Body of pancreas (tissue), 4 donors: ENCODE measurements at regions not wholly inside any gene's neighbourhood (a gene's known extent, or its start where the extent isn't known, plus 50 kb on each side); places are given as distances from the start of the nearest gene placed in this dataset.
A peak's percentile ranks its signal among the peaks of the same experiment; 100 is the strongest.

ENCODE experiments used
- ATAC-seq: fragments of 150-250 bp; one replicate; pipeline ENCODE4 v1.9.1; 2016
- DNase-seq, 4 donors: peaks; one replicate each; pipeline ENCODE4 v3.0.0-alpha.2; 2019
- H3K27ac ChIP-seq, 4 donors: fragments of 200-600 bp; sonication (generic); 1 replicate in 3 of 4; 2 replicates in 1 of 4; pipeline versions ENCODE4 v1.5.1 to v1.6.1; 2016 to 2019; ENCODE audit warnings: mild to moderate bottlenecking in 1 of 4, mixed read lengths in 1 of 4, moderate library complexity in 1 of 4
- H3K27me3 ChIP-seq, 2 donors: fragments of 200-600 bp; sonication (generic); one replicate each; pipeline ENCODE4 v1.6.0; 2016; ENCODE audit warnings: mild to moderate bottlenecking in 1 of 2
- H3K36me3 ChIP-seq, 2 donors: fragments of 200-600 bp; sonication (generic); replicated peaks in 1 of 2; 2 replicates each; pipeline ENCODE4 v1.5.1; 2016; ENCODE audit warnings: low read depth in 2 of 2; ENCODE audit not compliant: insufficient read depth in 1 of 2
- H3K4me1 ChIP-seq: fragments of 200-600 bp; sonication (generic); one replicate; pipeline ENCODE4 v1.6.0; 2016
- H3K4me3 ChIP-seq, 2 donors: fragments of 200-600 bp; sonication (generic); 1 replicate in 1 of 2; 2 replicates in 1 of 2; pipeline ENCODE4 v1.5.1; 2016 to 2019
- H3K9me3 ChIP-seq, 3 donors: fragments of 200-600 bp; sonication (generic); 1 replicate in 2 of 3; 2 replicates in 1 of 3; pipeline ENCODE4 v1.5.1; 2016
- POLR2A ChIP-seq, 3 donors: fragments of 450-650 bp; IDR thresholded peaks; one replicate each; pipeline ENCODE4 v1.6.1; 2016; ENCODE audit warnings: antibody characterized with exemption in 3 of 3, mild to moderate bottlenecking in 2 of 3
- WGBS, 2 donors: methylation state at CpG; one replicate each; pipeline ENCODE4 v1.1.5; 2017; 5-methylcytosine and 5-hydroxymethylcytosine counted together
- intact Hi-C: fragments of 100-400 bp; cut with DNase I; formaldehyde crosslinking; loops from one replicate; pipeline ENCODE4 v1.15.1; 2023
- TF ChIP-seq, protein P1 (sequence below), 7 experiments: fragments of 450-650 bp in 4 of 7; fragments of 200-600 bp in 3 of 7; sonication (generic) in 3 of 7; IDR thresholded peaks; one replicate each; pipeline ENCODE4 v1.5.1; 2016 to 2019; ENCODE audit warnings: antibody characterized with exemption in 7 of 7

DNA sequence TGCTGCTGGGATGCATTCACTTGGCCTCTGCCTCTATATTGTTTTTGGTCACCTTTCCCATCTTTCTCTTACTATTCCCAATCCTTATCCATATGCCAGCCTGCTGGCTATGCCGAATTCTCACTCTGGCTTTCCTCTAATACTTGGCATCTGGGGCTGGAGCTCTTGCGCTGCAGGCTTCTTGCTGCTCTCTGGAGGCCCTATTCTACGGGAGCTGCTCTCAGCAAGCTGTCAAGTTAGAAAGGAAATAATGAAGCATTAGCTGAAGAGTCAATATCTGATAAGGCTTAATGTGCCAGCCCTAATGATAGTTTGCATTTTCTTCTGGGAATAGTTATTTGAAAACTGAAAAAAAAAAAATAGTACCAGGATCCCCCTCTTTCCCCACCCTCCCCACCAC, 125.3 kb upstream of the CYYR1 start:
- TF ChIP-seq, protein P1, sequence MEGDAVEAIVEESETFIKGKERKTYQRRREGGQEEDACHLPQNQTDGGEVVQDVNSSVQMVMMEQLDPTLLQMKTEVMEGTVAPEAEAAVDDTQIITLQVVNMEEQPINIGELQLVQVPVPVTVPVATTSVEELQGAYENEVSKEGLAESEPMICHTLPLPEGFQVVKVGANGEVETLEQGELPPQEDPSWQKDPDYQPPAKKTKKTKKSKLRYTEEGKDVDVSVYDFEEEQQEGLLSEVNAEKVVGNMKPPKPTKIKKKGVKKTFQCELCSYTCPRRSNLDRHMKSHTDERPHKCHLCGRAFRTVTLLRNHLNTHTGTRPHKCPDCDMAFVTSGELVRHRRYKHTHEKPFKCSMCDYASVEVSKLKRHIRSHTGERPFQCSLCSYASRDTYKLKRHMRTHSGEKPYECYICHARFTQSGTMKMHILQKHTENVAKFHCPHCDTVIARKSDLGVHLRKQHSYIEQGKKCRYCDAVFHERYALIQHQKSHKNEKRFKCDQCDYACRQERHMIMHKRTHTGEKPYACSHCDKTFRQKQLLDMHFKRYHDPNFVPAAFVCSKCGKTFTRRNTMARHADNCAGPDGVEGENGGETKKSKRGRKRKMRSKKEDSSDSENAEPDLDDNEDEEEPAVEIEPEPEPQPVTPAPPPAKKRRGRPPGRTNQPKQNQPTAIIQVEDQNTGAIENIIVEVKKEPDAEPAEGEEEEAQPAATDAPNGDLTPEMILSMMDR (IDR thresholded peaks at IDR 0.05) = no peak
- TF ChIP-seq POLR2A (IDR thresholded peaks at IDR 0.05) = no peak
- no peak overlapping the region for H3K4me3 ChIP-seq
- no peaks in the 10 kb centered on the region for H3K9me3 ChIP-seq
- WGBS, 2 donors = 46 to 49% methylated on average over 3 of the region's 3 CpGs
- no peak for ATAC-seq
- H3K27me3 ChIP-seq = no peaks in the 10 kb centered on the region
- DNase-seq = no peak
- no peaks in the 10 kb centered on the region for H3K36me3 ChIP-seq
- intact Hi-C loops = no loop called here
- no peaks in the 10 kb centered on the region for H3K4me1 ChIP-seq
- H3K27ac ChIP-seq = no peak overlapping the region

DNA sequence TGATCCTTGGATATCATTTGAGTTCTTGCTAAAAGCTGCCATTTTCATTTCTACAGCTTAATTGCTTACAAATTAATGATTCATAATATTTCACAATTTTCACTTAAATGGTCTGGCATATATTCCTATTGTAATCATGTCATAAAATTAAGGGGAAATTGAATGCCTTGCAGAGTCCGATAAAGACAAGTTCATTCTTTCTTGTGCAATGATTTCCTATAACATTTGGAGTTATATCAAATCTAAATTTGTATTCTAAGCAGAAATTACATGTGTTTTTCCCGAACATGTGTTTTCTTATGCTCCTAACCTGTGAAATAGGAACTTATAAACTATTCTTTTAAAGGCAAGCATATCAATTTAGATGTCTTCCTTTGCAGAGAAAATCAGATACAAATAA, 118.3 kb upstream of the CYYR1 start:
- intact Hi-C loops = no loop called here
- H3K27me3 ChIP-seq = no peaks in the 10 kb centered on the region
- no peak overlapping the region for H3K27ac ChIP-seq
- no peak overlapping the region for H3K4me3 ChIP-seq
- DNase-seq (no peak), ATAC-seq (no peak)
- H3K4me1 ChIP-seq = no peaks in the 10 kb centered on the region
- H3K36me3 ChIP-seq = no peaks in the 10 kb centered on the region
- H3K9me3 ChIP-seq = peaks cover 0 to 7% (median 0%) of the 10 kb centered on the region in 3 donors
- TF ChIP-seq POLR2A (IDR thresholded peaks at IDR 0.05) = no peak
- TF ChIP-seq, protein P1 (IDR thresholded peaks at IDR 0.05) = no peak
- WGBS, 2 donors = 44 to 53% methylated on average over 2 of the region's 2 CpGs

DNA sequence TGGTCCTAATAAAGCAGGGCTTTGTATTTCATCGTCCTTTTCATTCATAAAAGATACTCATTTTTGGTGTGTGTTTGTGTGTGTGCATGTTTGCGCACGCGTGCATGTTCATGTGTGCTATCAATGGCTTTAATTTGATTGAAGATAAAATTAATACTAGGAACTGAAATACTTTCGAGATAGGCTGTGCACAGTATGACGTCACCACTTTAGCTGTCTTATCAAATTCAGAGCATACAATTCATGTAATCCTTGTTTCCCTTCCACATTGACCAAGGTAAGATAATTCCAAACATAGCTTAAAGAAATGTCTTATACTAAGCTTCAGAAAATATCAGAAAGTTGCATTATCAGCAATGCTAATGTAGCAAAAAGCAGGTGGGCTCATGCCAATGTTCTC, 113.6 kb upstream of the CYYR1 start:
- no peak overlapping the region for H3K27ac ChIP-seq
- DNase-seq = no peak
- no peaks in the 10 kb centered on the region for H3K4me1 ChIP-seq
- WGBS, 2 donors = 62 to 82% methylated on average over 6 of the region's 6 CpGs
- H3K4me3 ChIP-seq = no peak overlapping the region
- ATAC-seq = no peak
- intact Hi-C loops = no loop called here
- H3K27me3 ChIP-seq = no peaks in the 10 kb centered on the region
- no peak for TF ChIP-seq POLR2A (IDR thresholded peaks at IDR 0.05)
- TF ChIP-seq, protein P1 (IDR thresholded peaks at IDR 0.05) = no peak
- no peaks in the 10 kb centered on the region for H3K36me3 ChIP-seq
- peaks cover 0 to 7% (median 0%) of the 10 kb centered on the region in 3 donors for H3K9me3 ChIP-seq

DNA sequence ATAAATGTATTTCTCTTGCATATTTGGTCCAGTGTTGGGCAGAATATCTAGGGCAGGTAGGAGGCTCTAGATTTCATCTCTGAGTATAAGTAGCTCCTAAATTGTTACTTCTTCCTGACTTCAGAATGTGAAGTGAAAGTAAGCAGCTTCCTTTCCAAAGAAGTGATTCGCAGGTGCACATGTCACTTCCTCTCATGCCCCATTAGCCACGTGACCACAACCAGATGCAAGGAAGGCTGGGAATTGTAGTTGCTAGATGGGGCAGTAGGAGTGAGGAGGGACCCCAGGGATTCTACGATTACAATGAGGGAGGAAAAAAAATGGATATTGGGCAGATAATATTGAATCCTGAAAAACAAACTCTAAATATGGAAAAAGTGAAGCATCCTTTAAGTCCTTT, 113.2 kb upstream of the CYYR1 start:
- intact Hi-C loops = no loop called here
- peaks cover 0 to 7% (median 0%) of the 10 kb centered on the region in 3 donors for H3K9me3 ChIP-seq
- H3K4me3 ChIP-seq = no peak overlapping the region
- DNase-seq (peak in 2 of 4 donors; percentile 12 to 21), ATAC-seq (no peak)
- H3K36me3 ChIP-seq = no peaks in the 10 kb centered on the region
- no peak for TF ChIP-seq POLR2A (IDR thresholded peaks at IDR 0.05)
- TF ChIP-seq, protein P1 (IDR thresholded peaks at IDR 0.05) = no peak
- 24 to 43% methylated on average over 3 of the region's 3 CpGs for WGBS, 2 donors
- no peak overlapping the region for H3K27ac ChIP-seq
- H3K4me1 ChIP-seq = no peaks in the 10 kb centered on the region
- no peaks in the 10 kb centered on the region for H3K27me3 ChIP-seq

DNA sequence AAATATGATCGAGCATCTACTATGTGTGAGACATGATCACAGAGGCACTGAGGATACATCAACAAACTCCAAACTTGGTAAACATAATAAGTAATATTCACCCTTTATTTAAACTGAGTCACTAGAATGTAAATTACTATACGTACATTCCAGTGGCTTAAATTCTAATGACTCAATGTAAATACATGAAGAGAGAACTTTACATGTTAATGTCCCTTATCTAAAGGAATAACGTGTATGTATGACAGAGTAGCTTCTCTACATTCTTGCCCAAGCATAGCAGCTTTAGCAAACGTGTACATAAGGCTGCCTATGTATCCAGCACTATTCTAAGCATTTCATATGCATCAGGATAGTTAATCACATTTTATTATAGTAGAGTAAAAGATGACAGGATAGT, 111.8 kb upstream of the CYYR1 start:
- no peak for DNase-seq
- no peak overlapping the region for H3K4me3 ChIP-seq
- H3K4me1 ChIP-seq = no peaks in the 10 kb centered on the region
- 40 to 46% methylated on average over 4 of the region's 4 CpGs for WGBS, 2 donors
- TF ChIP-seq POLR2A (IDR thresholded peaks at IDR 0.05) = no peak
- TF ChIP-seq, protein P1 (IDR thresholded peaks at IDR 0.05) = no peak
- intact Hi-C loops = no loop called here
- no peaks in the 10 kb centered on the region for H3K36me3 ChIP-seq
- no peaks in the 10 kb centered on the region for H3K27me3 ChIP-seq
- no peak for ATAC-seq
- H3K9me3 ChIP-seq = peaks cover 0 to 4% (median 0%) of the 10 kb centered on the region in 3 donors
- no peak overlapping the region for H3K27ac ChIP-seq
